HG02970 (cell line): ENCODE measurements at regions not wholly inside any gene's neighbourhood (a gene's known extent, or its start where the extent isn't known, plus 50 kb on each side); places are given as distances from the start of the nearest gene placed in this dataset.
"Not testable (repeated sequence)": the region's sequence is repeated elsewhere in the genome, so short reads cannot be mapped to it uniquely, and the experiment has no call there.

ENCODE experiments used
- ATAC-seq: cut with Tn5 transposase; IDR thresholded peaks from one replicate; pipeline ENCODE4 v1.9.1; 2021; ENCODE audit warnings: mild to moderate bottlenecking, moderate library complexity, moderate number of reproducible peaks; ENCODE audit not compliant: unreplicated experiment, low FRiP score

DNA sequence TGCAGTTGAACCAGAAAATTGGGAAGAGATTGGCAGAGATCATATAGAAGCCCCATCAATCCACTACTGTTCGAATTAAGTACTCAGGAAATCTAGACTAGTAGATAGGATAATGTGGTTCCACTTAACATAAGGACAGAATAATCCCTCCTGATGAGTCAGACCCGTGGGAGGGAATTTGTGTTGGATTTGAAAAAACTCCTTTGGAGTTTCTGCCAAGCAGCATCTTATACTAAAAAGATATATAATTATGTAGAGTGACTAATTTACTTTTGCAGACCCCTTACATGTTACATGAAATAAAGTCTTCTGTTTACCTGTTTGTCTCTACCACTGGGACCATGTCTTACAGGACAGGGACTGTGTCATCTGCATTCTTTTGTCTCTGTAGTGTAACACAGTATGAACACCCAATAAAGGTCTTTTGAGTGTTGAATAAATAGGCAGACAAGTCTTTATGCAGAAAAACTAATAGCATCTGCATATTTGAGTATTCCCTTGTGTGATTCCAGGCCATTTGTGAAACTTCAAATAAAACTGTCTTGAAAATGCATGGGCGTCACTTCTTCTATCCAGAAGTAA lies 122.6 kb upstream of the DNAJC10 start:
- ATAC-seq: no peak

DNA sequence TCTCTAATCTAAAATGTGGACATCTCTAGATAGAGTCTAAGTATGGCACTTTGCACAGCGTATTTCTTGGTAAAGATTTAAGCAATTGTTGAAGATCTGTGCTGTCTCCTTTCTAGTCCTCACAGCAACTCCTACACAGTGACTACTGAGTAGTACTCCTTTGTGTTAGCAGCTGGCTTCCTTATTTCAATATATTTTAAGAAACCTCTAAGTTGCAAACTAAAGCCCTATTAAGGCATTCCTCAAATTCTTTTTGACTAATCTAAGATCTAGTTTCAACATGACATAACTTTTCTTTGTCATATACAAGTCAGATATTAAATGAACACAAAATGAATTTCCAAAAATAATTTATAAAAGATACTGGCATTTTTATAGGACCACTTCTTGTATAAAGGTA lies 121.8 kb upstream of the DNAJC10 start:
- ATAC-seq: no peak

DNA sequence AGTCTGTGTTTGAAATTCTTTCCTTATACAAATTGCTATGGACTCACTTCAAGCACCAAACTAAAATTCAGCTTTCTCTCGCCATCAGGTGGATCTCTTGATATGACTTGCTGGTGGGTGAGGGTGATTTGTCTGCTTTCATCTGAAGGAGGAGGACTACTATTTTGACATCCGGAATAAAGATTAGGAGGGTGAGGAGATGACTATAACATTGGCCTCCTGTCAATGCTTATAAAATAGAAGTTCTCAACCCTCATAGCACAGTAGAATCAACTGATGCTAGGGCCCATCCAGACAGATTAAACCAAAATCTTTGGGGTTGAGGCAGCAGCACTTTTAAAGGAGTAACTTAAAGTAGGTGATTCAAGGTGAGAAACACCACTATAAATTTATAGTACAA lies 120.4 kb upstream of the DNAJC10 start:
- ATAC-seq: no peak

DNA sequence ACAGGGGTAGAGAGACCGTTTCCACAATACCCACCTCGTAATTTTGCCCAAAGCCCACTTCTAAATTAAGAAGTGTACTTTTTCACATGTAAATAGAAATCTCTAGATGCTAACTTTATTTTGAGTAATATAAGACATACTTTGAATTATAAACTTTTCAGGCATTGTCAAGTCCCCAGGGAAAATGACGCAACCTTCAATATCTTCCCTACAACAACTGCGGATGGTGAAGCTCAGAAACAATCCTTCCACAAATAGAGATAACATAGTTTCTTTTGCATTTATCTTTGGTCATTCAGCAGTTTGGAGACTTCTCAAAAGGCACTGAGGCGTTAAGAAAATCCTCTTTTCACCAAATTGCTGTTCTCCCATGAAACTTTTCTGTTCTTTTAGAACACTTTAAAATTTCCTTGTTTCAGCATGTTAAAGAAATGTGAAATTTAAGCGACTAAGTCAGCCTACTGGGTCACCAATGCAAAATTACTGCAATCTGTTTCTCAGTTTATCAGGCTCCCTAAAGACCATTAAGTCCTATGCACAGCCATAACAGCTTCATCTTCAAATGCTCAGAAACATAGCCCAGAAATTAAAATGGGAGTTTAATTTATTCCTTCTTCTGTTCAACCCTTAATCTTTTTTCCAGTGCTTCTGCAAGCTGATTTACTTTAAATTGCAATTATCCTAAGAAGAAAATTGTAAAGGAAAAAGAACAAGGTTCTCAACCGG lies 118.3 kb upstream of the DNAJC10 start:
- no peak for ATAC-seq

DNA sequence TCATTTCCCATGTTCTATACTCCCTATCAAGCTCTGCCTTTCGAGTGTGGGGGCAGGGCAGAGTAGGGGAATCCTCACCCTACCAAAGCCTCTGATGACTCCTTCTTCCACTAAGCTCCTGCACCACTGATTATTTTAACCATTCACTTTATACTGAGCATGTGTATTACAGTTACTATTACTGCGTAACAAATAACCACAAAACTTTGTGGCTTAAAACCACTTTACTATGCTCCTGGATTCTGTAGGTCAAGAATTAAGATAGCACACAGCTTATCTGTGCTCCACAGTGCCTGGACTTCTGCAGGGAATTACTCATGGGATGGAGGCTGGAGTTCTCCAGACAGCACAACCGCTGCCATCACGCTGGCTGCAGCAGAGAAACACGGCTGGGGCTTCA lies 117.4 kb upstream of the DNAJC10 start:
- ATAC-seq: no peak

DNA sequence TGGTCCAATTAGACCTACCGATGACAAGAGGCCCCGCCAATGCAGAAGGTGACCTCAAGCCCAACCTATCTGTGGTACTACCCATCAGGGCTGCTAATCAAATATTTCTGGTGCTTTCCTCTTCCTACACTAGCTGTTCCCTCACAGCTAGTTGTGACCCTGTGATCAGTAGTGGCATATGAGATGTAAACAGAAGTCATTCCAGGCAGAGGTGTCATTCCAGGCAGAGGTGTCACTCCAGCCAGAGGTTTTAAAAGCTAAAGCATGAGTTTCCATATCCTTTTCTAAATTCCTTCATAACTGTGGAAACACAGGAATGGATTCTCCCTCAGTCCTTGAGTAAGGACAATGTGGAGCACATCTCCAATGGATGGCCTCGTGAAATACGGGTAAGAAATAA lies 110.9 kb upstream of the DNAJC10 start:
- ATAC-seq: no peak

DNA sequence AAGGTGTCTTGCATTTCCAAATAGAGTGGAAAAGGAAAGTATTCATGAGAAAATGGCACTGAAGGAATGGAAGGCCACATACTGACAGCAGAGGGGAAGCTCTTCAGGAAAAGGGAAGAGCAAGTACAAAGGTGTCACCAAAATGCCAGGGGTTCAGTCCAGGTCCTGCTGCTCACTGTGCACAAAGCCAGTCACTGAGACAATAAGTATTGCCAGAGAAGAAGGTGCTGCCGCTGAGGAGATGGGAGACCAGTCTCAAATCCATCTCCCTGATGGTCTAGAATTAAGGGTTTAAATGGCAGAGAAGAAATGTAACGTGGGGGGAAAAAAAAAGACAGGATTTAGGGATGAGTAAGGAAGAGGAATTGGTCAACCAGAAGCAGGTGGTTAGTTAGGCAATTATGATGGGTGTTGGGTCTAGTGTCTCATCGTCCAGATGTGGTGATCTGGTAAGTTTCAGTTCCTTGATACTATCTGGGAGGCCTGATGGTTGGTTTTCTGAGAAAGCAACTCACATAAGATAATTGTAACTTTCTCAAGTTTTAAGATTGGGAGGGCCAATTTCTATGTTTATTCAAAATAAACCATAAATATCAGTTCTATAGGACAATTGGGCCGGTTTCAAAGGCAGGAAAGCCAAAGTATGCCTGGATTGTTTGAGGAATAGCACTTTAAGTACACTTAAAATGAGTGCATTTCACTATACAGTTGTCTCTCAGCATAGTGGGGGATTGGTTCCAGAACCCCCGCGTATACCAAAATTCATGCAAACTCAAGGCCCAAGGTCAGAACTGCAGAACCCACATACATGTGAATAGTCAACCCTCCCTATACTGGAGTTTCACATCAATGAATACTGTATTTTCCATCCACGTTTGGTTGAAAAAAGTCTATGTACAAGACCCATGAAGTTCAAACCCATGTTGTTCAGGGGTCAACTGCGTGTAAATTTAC lies 109.1 kb upstream of the DNAJC10 start:
- ATAC-seq: no peak

DNA sequence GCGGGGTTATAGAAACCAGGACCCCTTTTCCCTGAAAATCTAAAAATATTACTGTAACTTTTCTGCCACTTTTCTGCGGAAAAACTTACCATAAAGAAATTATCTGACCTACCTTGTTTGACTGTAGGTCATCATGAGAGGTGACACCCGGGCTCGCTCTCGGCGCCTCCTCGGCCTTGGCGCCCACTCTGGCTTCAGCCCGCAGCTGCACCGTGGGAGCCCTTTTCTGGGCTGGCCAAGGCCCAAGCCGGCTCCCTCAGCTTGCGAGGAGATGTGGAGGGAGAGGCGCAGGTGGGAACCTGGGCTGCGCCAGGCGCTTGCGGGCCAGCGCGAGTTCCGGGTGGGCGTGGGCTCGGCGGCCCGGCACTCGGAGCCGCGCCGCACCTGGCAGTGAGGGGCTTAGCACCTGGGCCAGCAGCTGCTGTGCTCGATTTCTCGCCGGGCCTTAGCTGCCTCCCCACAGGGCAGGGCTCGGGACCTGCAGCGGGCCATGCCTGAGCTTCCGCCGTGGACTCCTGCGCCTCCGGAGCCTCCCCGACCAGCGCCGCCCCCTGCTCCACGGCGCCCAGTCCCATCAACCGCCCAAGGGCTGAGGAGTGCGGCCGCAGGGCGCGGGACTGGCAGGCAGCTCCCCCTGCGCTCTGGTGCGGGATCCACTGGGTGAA lies 107.7 kb upstream of the DNAJC10 start:
- no peak for ATAC-seq

DNA sequence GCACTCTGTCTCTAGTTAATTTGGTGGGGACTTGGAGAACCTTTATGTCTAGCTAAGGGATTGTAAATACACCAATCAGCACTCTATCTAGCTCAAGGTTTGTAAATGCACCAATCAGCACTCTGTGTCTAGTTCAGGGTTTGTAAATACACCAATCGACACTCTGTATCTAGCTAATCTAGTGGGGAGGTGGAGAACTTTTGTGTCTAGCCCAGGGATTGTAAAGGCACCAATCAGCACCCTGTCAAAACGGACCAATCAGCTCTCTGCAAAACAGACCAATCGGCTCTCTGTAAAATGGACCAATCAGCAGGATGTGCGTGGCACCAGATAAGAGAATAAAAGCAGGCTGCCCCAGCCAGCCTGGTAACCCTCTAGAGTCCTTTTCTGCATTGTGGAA lies 107.1 kb upstream of the DNAJC10 start:
- not testable (repeated sequence) for ATAC-seq

DNA sequence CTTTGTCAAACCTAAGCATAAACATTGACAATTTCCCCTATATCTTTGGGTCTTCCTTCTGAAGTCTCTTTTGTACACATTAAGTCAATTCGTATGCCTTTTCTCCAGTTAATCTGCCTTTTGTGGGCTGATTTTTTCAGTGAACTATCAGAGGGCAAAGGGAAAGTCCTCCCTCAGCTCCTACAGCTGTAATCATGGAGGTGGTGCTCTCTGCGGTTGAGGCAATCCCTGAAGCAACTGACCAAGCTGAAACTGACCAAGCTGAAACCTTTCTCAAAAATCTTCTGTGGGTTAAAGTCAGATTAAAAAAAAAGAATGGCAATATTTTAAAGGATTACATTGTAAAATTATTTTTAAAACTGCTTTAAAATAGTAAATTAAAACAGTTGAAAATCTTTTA lies 105.8 kb upstream of the DNAJC10 start:
- ATAC-seq: no peak

DNA sequence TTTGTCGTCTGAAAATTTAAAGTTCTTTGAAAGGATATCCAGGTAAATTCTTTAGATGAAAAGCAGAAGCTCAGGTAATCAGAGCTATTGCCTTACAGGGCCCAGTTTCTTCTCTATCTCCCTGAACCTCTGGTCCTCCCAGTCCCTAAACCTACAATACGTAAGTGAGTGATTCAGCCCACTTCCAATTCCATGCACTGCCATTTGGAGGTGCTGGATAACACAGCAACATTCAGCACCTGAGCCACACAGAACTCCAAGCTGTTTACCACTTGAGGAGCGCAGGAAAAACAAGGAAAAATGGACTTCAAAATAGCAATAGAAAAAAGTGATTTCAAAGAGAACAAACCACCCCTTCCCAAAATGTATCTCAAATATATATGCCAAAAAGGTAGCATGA lies 105.0 kb upstream of the DNAJC10 start:
- ATAC-seq: no peak

DNA sequence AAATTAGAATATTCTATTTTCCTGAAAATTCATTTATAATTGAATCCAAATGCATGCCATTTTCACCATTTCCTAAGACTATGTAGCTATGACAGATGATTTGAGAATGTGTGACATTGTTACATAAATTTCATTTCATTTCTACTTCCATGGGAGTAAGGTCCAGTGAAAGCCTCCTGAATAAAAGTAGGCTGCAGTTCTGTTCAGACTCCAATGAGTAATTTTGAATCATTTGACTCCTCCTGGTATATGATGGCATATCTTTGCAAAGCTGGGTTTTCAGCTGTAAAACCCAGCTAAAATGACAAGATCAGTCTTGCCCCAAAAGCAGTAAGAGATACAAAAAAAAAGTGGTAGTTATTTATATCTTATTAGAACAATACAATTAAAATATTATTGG lies 101.0 kb upstream of the DNAJC10 start:
- no peak for ATAC-seq

DNA sequence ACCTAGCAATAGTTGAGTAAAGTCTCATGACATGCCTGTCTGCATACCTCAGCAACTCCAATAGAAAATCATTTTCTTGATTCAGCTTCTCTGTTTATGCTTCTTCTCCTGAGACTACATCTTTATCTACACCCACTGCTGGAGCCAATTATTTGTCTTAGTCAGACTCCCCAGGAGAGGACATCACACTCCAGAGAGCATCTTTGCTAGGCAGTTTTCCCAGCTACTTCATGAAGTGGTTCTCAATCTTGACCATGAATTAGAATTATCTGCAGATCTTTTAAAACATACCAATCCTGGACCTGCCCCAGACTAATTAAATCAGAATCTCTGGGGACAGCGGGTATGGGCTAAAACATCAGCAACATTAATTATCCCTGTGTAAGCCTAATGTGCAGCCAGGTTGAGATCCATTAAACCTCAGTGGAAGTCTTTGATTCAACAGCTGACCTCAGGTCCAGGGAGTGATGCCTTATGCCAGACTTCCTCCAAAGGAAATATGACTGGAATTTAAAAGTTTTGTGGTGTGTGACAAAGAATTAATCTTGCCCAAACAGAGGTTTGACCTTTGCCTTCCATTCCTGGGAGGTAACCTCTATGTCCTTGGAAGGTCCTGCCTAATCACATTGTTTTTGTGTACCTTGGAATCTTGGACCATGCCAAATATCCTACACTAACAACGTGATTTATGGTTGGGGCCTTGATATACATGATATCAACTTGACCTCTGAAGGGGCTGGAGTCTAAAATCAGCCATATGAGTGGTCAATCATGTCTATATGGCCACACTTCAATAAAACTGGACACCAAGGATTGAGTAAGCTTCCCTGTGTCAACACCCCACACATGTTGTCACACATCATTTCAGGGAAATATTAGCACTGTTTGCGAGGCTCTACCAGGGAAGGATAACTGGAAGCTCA lies 99.3 kb upstream of the DNAJC10 start:
- ATAC-seq: no peak

DNA sequence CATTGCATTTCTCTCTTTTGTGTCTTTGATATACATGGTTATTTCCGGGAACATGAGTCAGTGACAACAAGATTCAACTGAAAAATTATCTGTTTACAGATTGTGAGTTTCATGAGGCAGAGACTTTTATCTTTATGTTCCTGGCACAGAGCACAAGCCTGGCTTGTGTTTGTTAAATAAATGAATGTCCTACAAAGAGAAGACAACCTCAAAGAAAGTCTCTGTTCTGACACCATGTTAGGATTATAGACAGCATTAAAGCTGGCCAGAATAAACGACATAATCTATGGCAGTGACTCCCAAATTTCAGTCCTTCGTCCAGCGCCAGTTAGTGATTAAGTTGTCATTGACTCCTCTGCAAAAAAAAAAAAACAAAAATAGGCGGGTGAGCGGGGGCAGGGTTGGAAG lies 97.4 kb upstream of the DNAJC10 start:
- ATAC-seq: no peak

DNA sequence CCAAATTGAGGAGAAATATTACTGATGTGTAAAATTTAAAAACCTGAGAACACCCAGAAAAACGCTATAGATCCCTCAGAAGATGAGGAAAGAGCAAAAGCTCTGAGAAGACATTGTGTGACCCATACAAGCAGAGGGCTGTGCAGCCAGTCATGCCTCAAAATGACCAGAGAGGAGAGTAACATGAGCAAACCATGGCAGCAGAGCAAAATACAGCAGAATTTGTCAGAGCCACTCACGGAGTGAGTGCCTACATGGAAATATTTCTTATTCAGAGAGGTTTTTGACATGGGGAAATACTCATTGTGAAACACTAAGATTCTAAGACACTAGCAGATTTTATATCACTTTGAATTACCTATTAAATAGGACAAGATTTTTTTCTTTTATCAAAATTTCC lies 96.8 kb upstream of the DNAJC10 start:
- ATAC-seq: no peak

DNA sequence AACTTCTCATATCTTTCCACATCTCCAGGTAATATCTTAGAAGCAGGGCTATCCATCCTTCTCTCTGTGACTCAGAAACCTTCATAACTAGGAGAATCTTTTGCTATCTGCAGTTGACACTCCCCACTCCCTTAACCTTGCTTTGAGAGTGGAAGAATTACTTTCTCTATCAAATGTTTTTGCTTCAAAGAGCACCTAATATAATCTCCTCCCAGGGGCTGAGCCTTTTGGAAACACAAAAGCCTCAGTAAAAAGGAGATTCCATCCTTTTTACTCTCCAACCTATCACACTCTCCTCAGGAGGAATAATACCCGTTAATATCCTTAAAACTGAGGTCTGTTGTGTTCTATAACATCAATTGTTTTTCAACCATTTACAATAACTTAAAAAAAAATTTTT lies 94.9 kb upstream of the DNAJC10 start:
- no peak for ATAC-seq

DNA sequence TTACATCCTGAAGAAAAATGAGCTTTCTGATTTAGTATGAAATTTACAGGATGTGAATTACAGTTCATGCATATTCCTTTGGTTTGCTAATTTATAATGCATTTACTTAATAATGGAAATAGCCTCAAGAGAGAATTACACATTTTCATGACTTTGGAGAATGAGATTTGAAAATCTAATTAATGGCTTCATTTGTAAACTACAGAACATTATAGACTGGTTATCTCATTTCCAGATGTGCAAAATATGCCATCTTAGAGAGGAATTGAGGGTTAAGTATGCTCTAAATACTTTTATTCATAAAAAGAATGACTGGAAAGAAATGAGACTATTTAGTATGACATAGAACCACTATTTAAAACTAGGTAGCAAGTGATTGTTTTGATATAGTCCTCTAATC lies 94.2 kb upstream of the DNAJC10 start:
- no peak for ATAC-seq

DNA sequence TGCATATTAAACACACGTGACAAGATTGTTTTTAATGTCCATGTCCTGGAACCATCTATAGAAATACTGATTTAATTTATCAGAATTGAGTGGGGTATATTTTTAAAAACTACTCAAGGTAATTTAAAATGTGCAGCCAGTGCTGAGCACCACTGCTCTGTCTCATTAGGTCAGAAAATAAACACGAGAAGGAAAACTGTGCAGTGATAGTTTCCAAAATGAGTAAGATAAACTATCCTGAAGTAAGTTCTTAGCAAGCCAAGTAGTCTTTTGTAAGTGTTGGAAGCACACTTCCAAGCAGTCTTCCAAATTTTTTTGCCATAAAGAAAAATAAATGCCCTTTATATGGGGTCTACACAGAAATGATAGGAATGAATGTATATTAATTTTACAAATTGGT lies 93.8 kb upstream of the DNAJC10 start:
- ATAC-seq: no peak

DNA sequence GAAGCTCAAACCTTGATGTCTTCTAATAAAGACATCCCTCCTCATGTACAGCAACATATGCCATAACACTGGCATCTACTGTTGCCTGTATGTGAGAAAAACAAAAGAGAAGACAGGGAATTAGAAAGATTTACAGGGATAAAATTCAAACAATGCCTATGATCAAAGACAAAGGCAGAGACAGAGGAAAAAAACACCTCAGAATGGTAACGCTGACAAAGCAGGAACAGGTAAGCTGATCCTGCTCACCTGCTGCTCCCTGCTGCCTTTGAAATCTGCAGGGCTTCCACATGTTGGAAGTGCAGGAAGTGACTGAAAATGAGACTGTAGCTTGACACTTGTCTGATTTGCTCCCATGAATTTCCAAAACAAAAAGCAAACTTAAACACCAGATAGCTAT lies 90.2 kb upstream of the DNAJC10 start:
- ATAC-seq: no peak

DNA sequence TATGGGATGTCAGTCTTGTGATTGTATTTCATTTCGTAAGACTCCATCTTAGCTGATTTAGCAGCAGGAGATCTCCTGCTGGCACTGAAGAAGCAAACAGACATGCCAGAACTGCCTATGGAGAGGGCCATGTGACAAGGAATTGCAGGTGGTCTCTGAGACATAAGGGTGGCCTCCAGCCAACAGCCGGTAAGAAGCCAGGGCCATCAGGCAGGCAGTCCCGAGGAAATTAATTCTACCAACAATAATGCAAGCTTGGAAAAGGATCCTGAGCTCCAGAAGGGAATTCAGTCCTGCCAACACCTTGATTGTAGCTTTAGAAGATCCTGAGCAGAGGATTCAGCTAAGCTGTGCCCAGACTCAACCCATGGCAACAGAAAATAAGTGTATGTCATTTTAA lies 87.1 kb upstream of the DNAJC10 start:
- ATAC-seq: no peak
